Liver (tissue), 7 donors: ENCODE measurements at regions not wholly inside any gene's neighbourhood (a gene's known extent, or its start where the extent isn't known, plus 50 kb on each side); places are given as distances from the start of the nearest gene placed in this dataset.
"Not testable (repeated sequence)": the region's sequence is repeated elsewhere in the genome, so short reads cannot be mapped to it uniquely, and the experiment has no call there.

Experiments
- DNase-seq: peaks from one replicate; pipeline ENCODE4 v3.0.0-alpha.2; 2017; ENCODE audit warnings: low spot score
- H3K27ac ChIP-seq, 2 donors: one replicate each; pipeline ENCODE4 v1.7.0; 2013; ENCODE audit warnings: inconsistent platforms in 2 of 2, low read length in 2 of 2, control low read depth in 1 of 2, low read depth in 1 of 2, mild to moderate bottlenecking in 1 of 2
- H3K27me3 ChIP-seq, 4 donors: one replicate each; pipeline versions ENCODE4 v1.6.1 to v1.7.0; 2013; ENCODE audit warnings: low read length in 3 of 4, inconsistent platforms in 1 of 4, mild to moderate bottlenecking in 1 of 4, moderate library complexity in 1 of 4; ENCODE audit not compliant: control insufficient read depth in 4 of 4, insufficient read depth in 4 of 4
- H3K36me3 ChIP-seq, 4 donors: one replicate each; pipeline versions ENCODE4 v1.6.1 to v1.7.0; 2013; ENCODE audit warnings: low read length in 3 of 4, mild to moderate bottlenecking in 3 of 4, low read depth in 1 of 4, moderate library complexity in 1 of 4; ENCODE audit not compliant: control insufficient read depth in 4 of 4, insufficient read depth in 3 of 4
- H3K4me1 ChIP-seq, 4 donors: one replicate each; pipeline versions ENCODE4 v1.6.1 to v1.7.0; 2013; ENCODE audit warnings: low read length in 3 of 4, mild to moderate bottlenecking in 3 of 4, moderate library complexity in 1 of 4; ENCODE audit not compliant: control insufficient read depth in 4 of 4, insufficient read depth in 4 of 4
- H3K4me3 ChIP-seq, 3 donors: one replicate each; pipeline versions ENCODE4 v1.6.1 to v1.7.0; 2013; ENCODE audit warnings: low read length in 3 of 3, control low read depth in 1 of 3, low read depth in 1 of 3, mild to moderate bottlenecking in 1 of 3
- H3K9ac ChIP-seq, 2 donors: one replicate each; pipeline ENCODE4 v1.7.0; 2013; ENCODE audit warnings: low read length in 2 of 2, mild to moderate bottlenecking in 2 of 2, moderate library complexity in 2 of 2, control low read depth in 1 of 2, low read depth in 1 of 2
- H3K9me3 ChIP-seq, 4 donors: one replicate each; pipeline versions ENCODE4 v1.6.1 to v1.7.0; 2013; ENCODE audit warnings: low read length in 3 of 4; ENCODE audit not compliant: control insufficient read depth in 4 of 4
- EGR1 ChIP-seq, 2 donors: IDR thresholded peaks; 2 replicates each; pipeline ENCODE4 v1.6.1; 2016 to 2018; ENCODE audit warnings: antibody characterized with exemption in 2 of 2, low read depth in 2 of 2
- GABPA ChIP-seq, 2 donors: IDR thresholded peaks in 1 of 2; conservative IDR thresholded peaks in 1 of 2; 2 replicates each; pipeline ENCODE4 v1.6.1; 2016; ENCODE audit warnings: antibody characterized with exemption in 2 of 2, mild to moderate bottlenecking in 1 of 2, moderate library complexity in 1 of 2
- NR2F2 ChIP-seq: IDR thresholded peaks from 2 replicates; pipeline ENCODE4 v1.6.1; 2016; ENCODE audit warnings: antibody characterized with exemption
- SP1 ChIP-seq: IDR thresholded peaks from 2 replicates; pipeline ENCODE4 v1.6.1; 2018; ENCODE audit warnings: antibody characterized with exemption, mild to moderate bottlenecking
- ZBTB33 ChIP-seq: IDR thresholded peaks from 2 replicates; pipeline ENCODE4 v1.6.1; 2016; ENCODE audit warnings: antibody characterized with exemption
- WGBS: extraction: QIAGEN DNeasy Blood & Tissue Kit; methylation state at CpG from one replicate; pipeline ENCODE4 v1.1.7; 2013; 5-methylcytosine and 5-hydroxymethylcytosine counted together
- donor health status: healthy.
- donor health status: healthy.
- donor health status: healthy.
- donor health status: healthy.

GRCh38 chr12:102297412-102297811 is 99.8 kb upstream of the PMCH start (continued):
- TF ChIP-seq ZBTB33 (no peak), NR2F2 (no peak)

- DNase-seq, result no peak
- H3K9ac ChIP-seq, result no peak overlapping the region
- no peaks in the 10 kb centered on the region for H3K9me3 ChIP-seq
- H3K27ac ChIP-seq, result no peak overlapping the region
- no peaks in the 10 kb centered on the region for H3K4me1 ChIP-seq
- no peak overlapping the region for H3K4me3 ChIP-seq
- no peaks in the 10 kb centered on the region for H3K36me3 ChIP-seq
- no peaks in the 10 kb centered on the region for H3K27me3 ChIP-seq
- TF ChIP-seq GABPA (IDR thresholded peaks at IDR 0.05 in 1 of 2, conservative IDR thresholded peaks at IDR 0.05 in 1 of 2), result no peak
- no peak for TF ChIP-seq EGR1 (IDR thresholded peaks at IDR 0.05; ENCODE audit: low read depth in 2 of 2)
- TF ChIP-seq SP1, result no peak
- TF ChIP-seq ZBTB33, result no peak
- WGBS, result 94% methylated on average over 1 of the region's 1 CpG
These were observed 96.9 kb upstream of the PMCH start for GRCh38 chr12:102294568-102294967.

GRCh38 chr12:102291498-102292440 is 94.1 kb upstream of the PMCH start:
- H3K27me3 ChIP-seq, H3K9ac ChIP-seq, H3K27ac ChIP-seq, H3K4me1 ChIP-seq, H3K36me3 ChIP-seq, DNase-seq, H3K9me3 ChIP-seq, H3K4me3 ChIP-seq: not testable (repeated sequence)
- WGBS, result 83% methylated on average over 8 of the region's 8 CpGs

GRCh38 chr12:102289702-102290101 is 92.1 kb upstream of the PMCH start:
- 93% methylated on average over 2 of the region's 2 CpGs for whole genome bisulfite sequencing
- H3K9ac ChIP-seq, H3K36me3 ChIP-seq: not testable (repeated sequence)

More at GRCh38 chr12:102289702-102290101, 92.1 kb upstream of the PMCH start:
- not testable (repeated sequence) for H3K9me3 ChIP-seq, H3K27ac ChIP-seq, H3K4me1 ChIP-seq, DNase-seq, H3K4me3 ChIP-seq, H3K27me3 ChIP-seq
